ENCODE measurements at regions not wholly inside any gene's neighbourhood (a gene's known extent, or its start where the extent isn't known, plus 50 kb on each side); places are given as distances from the start of the nearest gene placed in this dataset.

GRCh38 chr9:90188656-90189055, 454.0 kb downstream of the DIRAS2 start:
- 96% methylated on average over 2 of the region's 2 CpGs; no CpG with 5 or more reads in 1 of the 2 experiments for WGBS, 2 experiments (ENCODE audit: extremely low coverage in 1 of 2, insufficient coverage in 1 of 2, insufficient read length in 1 of 2, insufficient replicate concordance in 2 of 2, low coverage in 1 of 2, low lambda C conversion rate in 2 of 2, missing lambda C conversion rate in 1 of 2)

More at GRCh38 chr9:90188656-90189055, 454.0 kb downstream of the DIRAS2 start:
- H4K91ac ChIP-seq (replicated peaks; ENCODE audit: insufficient read length, low read length): no peak overlapping the region
- H2BK15ac ChIP-seq (ENCODE audit: low read length): no peak overlapping the region
- no peak overlapping the region for H2AK5ac ChIP-seq (ENCODE audit: low read depth, low read length)
- H2BK5ac ChIP-seq (ENCODE audit: low read depth, low read length): no peak overlapping the region
- TF ChIP-seq E2F6 (IDR thresholded peaks at IDR 0.05) (no peak), SP1 (IDR thresholded peaks at IDR 0.05; ENCODE audit: low read depth, low read length) (no peak), HDAC2 (IDR thresholded peaks at IDR 0.05; ENCODE audit: borderline replicate concordance in 1 of 2, low read depth in 2 of 2, low read length in 2 of 2) (no peak), TAF7 (optimal IDR thresholded peaks at IDR 0.05; ENCODE audit: borderline replicate concordance, low read depth, low read length) (no peak), CHD1 (IDR thresholded peaks at IDR 0.05; ENCODE audit: low read depth, low read length) (no peak), KDM4A (IDR thresholded peaks at IDR 0.05; ENCODE audit: low read depth, low read length, severe bottlenecking) (no peak), TBP (IDR thresholded peaks at IDR 0.05; ENCODE audit: low read depth, low read length) (no peak), SUZ12 (IDR thresholded peaks at IDR 0.05; ENCODE audit: low read length) (no peak), BCL11A (IDR thresholded peaks at IDR 0.05; ENCODE audit: low read depth in 2 of 2, low read length in 2 of 2) (no peak), BACH1 (IDR thresholded peaks at IDR 0.05; ENCODE audit: low read length) (no peak)
- POLR2A ChIA-PET (ENCODE audit: partially characterized antibody): no interaction called here
- no peaks in the 10 kb centered on the region for H3K4me1 ChIP-seq (replicated peaks in 1 of 4; ENCODE audit: control insufficient read depth in 3 of 4, insufficient read depth in 4 of 4, low read length in 3 of 4)
- H3K79me1 ChIP-seq (ENCODE audit: low read depth, low read length): no peaks in the 10 kb centered on the region
- no peak overlapping the region for H3K56ac ChIP-seq (replicated peaks; ENCODE audit: insufficient read length, low read depth, low read length)
- no peak overlapping the region for H3K4me2 ChIP-seq (ENCODE audit: insufficient read depth in 1 of 2, low read depth in 2 of 2, low read length in 2 of 2)
- H3K36me3 ChIP-seq (ENCODE audit: control insufficient read depth in 2 of 4, insufficient read depth in 4 of 4, low read length in 3 of 4): no peaks in the 10 kb centered on the region
- no peak overlapping the region for H3K23ac ChIP-seq (ENCODE audit: insufficient read length)
- no peak overlapping the region for H2AFZ ChIP-seq (ENCODE audit: low read length)
- no peaks in the 10 kb centered on the region for H4K20me1 ChIP-seq (replicated peaks in 1 of 2; ENCODE audit: control insufficient read depth in 1 of 2, insufficient read depth in 2 of 2, low read length in 2 of 2)
- no peak overlapping the region for H3K27ac ChIP-seq (ENCODE audit: low read depth, low read length)
- no peak overlapping the region for H2BK120ac ChIP-seq (replicated peaks; ENCODE audit: low read depth, low read length)
- no peak overlapping the region for H3K18ac ChIP-seq (ENCODE audit: extremely low read depth, low read length)
- CTCF ChIA-PET (ENCODE audit: partially characterized antibody): no interaction called here
- H4K5ac ChIP-seq (ENCODE audit: insufficient read length, low read depth, low read length): no peak overlapping the region
- H4K8ac ChIP-seq (ENCODE audit: extremely low read depth, insufficient read depth, low read length): no peak overlapping the region
- FAIRE-seq (no peak), DNase-seq (ENCODE audit: low read depth in 1 of 2, low spot score in 2 of 2) (no peak)
- no peaks in the 10 kb centered on the region for H3K23me2 ChIP-seq (ENCODE audit: low read depth, low read length)
- H3K9me3 ChIP-seq (ENCODE audit: insufficient read depth in 2 of 2, low read depth in 1 of 2, low read length in 1 of 2): peaks cover 11 to 13% of the 10 kb centered on the region in 2 experiments; a peak in 3 of 4 replicates
- H3K4me3 ChIP-seq (ENCODE audit: extremely low read depth in 1 of 4, insufficient read depth in 2 of 4, low read depth in 3 of 4, low read length in 4 of 4): no peak overlapping the region
- no peak overlapping the region for H3K4ac ChIP-seq (replicated peaks; ENCODE audit: insufficient read length, low read depth, low read length)
- H3K14ac ChIP-seq (ENCODE audit: insufficient read length): no peak overlapping the region
- no peak overlapping the region for H3K9ac ChIP-seq (replicated peaks in 1 of 4; ENCODE audit: extremely low read depth in 1 of 4, low read depth in 3 of 4, low read length in 3 of 4)
- no peaks in the 10 kb centered on the region for H3K79me2 ChIP-seq (ENCODE audit: control insufficient read depth in 1 of 2, insufficient read depth in 2 of 2, low read length in 2 of 2)
- no peak overlapping the region for H2BK12ac ChIP-seq (ENCODE audit: low read depth, low read length)
- H3K27me3 ChIP-seq (replicated peaks in 1 of 4; ENCODE audit: control insufficient read depth in 3 of 4, extremely low read depth in 1 of 4, insufficient read depth in 3 of 4, low read length in 3 of 4): no peaks in the 10 kb centered on the region
- no peak overlapping the region for H2BK20ac ChIP-seq (ENCODE audit: low read length)

Data from H1 (cell line).